HEK293T (cell line): ENCODE measurements at regions not wholly inside any gene's neighbourhood (a gene's known extent, or its start where the extent isn't known, plus 50 kb on each side); places are given as distances from the start of the nearest gene placed in this dataset.

ENCODE experiments used
- ARNT ChIP-seq: fragments of 450-650 bp; IDR thresholded peaks from 2 replicates; pipeline ENCODE4 v1.6.1; 2017; ENCODE audit warnings: mild to moderate bottlenecking
- BHLHE40 ChIP-seq: fragments of 450-650 bp; IDR thresholded peaks from 2 replicates; pipeline ENCODE4 v1.6.1; 2016; ENCODE audit warnings: mild to moderate bottlenecking, moderate library complexity, borderline replicate concordance
- FOXA1 ChIP-seq: fragments of 450-650 bp; IDR thresholded peaks from 2 replicates; pipeline ENCODE4 v1.6.1; 2016; ENCODE audit warnings: mild to moderate bottlenecking
- FOXM1 ChIP-seq: fragments of 450-650 bp; IDR thresholded peaks from 2 replicates; pipeline ENCODE4 v1.6.1; 2017; ENCODE audit warnings: mild to moderate bottlenecking, borderline replicate concordance
- L3MBTL2 ChIP-seq: fragments of 450-650 bp; conservative IDR thresholded peaks from 2 replicates; pipeline ENCODE4 v1.6.1; 2016; ENCODE audit warnings: mild to moderate bottlenecking
- LEF1 ChIP-seq: fragments of 450-650 bp; IDR thresholded peaks from 2 replicates; pipeline ENCODE4 v1.6.1; 2017; ENCODE audit warnings: mild to moderate bottlenecking, borderline replicate concordance
- TARDBP ChIP-seq: fragments of 450-650 bp; IDR thresholded peaks from 2 replicates; pipeline ENCODE4 v1.6.1; 2016

GRCh38 chr13:73961181-73961580 lies 173.0 kb downstream of the KLF12 start:
- TF ChIP-seq ARNT (no peak), FOXA1 (no peak), TARDBP (no peak), LEF1 (no peak), BHLHE40 (no peak), FOXM1 (no peak), L3MBTL2 (no peak)
